DOHH2 (cell line): ENCODE measurements at regions not wholly inside any gene's neighbourhood (a gene's known extent, or its start where the extent isn't known, plus 50 kb on each side); places are given as distances from the start of the nearest gene placed in this dataset.

Experiments used
- H3F3A ChIP-seq: fragments of 200-600 bp; sonication (generic), shearing (Covaris generic); 2 replicates; pipeline ENCODE4 v1.6.0; 2016; ENCODE audit warnings: antibody characterized with exemption, mild to moderate bottlenecking; ENCODE audit not compliant: control insufficient read depth, insufficient read depth
- H3K27ac ChIP-seq: fragments of 200-600 bp; sonication (generic); 2 replicates; pipeline ENCODE4 v1.5.1; 2014; ENCODE audit warnings: low read depth, mild to moderate bottlenecking, low read length, moderate library complexity
- H3K27me3 ChIP-seq: fragments of 200-600 bp; sonication (generic); 2 replicates; pipeline ENCODE4 v1.6.1; 2014; ENCODE audit warnings: mild to moderate bottlenecking, low read length, mixed read lengths; ENCODE audit not compliant: control insufficient read depth
- H3K36me3 ChIP-seq: fragments of 200-600 bp; sonication (generic); 2 replicates; pipeline ENCODE4 v1.6.1; 2014; ENCODE audit warnings: mild to moderate bottlenecking, low read length, moderate library complexity, mixed read lengths; ENCODE audit not compliant: control insufficient read depth
- H3K4me1 ChIP-seq: fragments of 200-600 bp; sonication (generic); 2 replicates; pipeline ENCODE4 v1.6.1; 2014; ENCODE audit warnings: mild to moderate bottlenecking, low read length, mixed read lengths; ENCODE audit not compliant: control insufficient read depth
- H3K4me2 ChIP-seq: fragments of 200-600 bp; sonication (generic); 2 replicates; pipeline ENCODE4 v1.6.0; 2014; ENCODE audit warnings: mild to moderate bottlenecking, low read length, moderate library complexity
- H3K4me3 ChIP-seq: fragments of 200-600 bp; sonication (generic); 2 replicates; pipeline ENCODE4 v1.5.1; 2014; ENCODE audit warnings: mild to moderate bottlenecking, low read length, mixed read lengths
- H3K79me2 ChIP-seq: fragments of 200-600 bp; sonication (generic); 2 replicates; pipeline ENCODE4 v1.6.1; 2014; ENCODE audit warnings: mild to moderate bottlenecking, low read length, mixed read lengths; ENCODE audit not compliant: control insufficient read depth
- H3K9me2 ChIP-seq: fragments of 200-600 bp; sonication (generic); replicated peaks from 2 replicates; pipeline ENCODE4 v1.6.1; 2014; ENCODE audit warnings: mild to moderate bottlenecking, low read length, mixed read lengths; ENCODE audit not compliant: control insufficient read depth
- H3K9me3 ChIP-seq: fragments of 200-600 bp; sonication (generic); 2 replicates; pipeline ENCODE4 v1.6.1; 2014; ENCODE audit warnings: antibody characterized with exemption, low read length, mixed read lengths; ENCODE audit not compliant: control insufficient read depth, insufficient read depth
- H4K20me1 ChIP-seq: fragments of 200-600 bp; sonication (generic); 2 replicates; pipeline ENCODE4 v1.6.0; 2014; ENCODE audit warnings: low read depth, mild to moderate bottlenecking, antibody characterized with exemption, low read length, moderate library complexity; ENCODE audit not compliant: control insufficient read depth, insufficient read depth
- EZH2phosphoT487 ChIP-seq: fragments of 200-600 bp; sonication (generic); IDR thresholded peaks from 2 replicates; pipeline ENCODE4 v1.6.1; 2017; ENCODE audit warnings: borderline replicate concordance, mild to moderate bottlenecking, antibody characterized with exemption, low read length, moderate library complexity, mixed read lengths
- TF ChIP-seq, protein P1 (sequence below): fragments of 200-600 bp; sonication (generic); IDR thresholded peaks from one replicate; pipeline ENCODE4 v1.5.1; 2014; ENCODE audit warnings: antibody characterized with exemption, mild to moderate bottlenecking, low read depth, low read length; ENCODE audit not compliant: poor library complexity, severe bottlenecking

DNA sequence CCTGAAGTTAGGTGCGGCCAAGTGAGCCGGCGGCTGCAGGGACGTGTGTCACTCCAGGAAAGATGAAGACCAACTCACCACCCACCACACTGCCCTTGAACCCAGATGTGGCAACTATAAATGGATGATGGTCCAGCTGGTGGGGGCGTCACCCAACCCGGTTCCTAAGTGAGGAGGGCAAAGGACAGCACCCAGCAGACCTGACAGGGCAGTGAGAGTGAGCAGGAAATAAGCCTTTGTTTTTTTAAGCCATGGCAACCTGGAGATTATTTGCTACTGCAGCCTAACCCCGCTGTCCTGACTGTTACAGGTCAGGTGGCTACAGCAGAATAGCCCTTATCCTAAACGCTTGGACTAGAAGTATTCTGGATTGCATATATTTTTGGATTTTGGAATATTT is 228.9 kb downstream of the CTTN start:
- TF ChIP-seq EZH2phosphoT487, result no peak
- TF ChIP-seq, protein P1, sequence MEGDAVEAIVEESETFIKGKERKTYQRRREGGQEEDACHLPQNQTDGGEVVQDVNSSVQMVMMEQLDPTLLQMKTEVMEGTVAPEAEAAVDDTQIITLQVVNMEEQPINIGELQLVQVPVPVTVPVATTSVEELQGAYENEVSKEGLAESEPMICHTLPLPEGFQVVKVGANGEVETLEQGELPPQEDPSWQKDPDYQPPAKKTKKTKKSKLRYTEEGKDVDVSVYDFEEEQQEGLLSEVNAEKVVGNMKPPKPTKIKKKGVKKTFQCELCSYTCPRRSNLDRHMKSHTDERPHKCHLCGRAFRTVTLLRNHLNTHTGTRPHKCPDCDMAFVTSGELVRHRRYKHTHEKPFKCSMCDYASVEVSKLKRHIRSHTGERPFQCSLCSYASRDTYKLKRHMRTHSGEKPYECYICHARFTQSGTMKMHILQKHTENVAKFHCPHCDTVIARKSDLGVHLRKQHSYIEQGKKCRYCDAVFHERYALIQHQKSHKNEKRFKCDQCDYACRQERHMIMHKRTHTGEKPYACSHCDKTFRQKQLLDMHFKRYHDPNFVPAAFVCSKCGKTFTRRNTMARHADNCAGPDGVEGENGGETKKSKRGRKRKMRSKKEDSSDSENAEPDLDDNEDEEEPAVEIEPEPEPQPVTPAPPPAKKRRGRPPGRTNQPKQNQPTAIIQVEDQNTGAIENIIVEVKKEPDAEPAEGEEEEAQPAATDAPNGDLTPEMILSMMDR, result no peak
- Histone ChIP-seq H3K9me2 (no peaks in the 10 kb centered on the region), H3K9me3 (no peaks in the 10 kb centered on the region), H3K27ac (no peak overlapping the region), H3F3A (no peaks in the 10 kb centered on the region), H3K4me2 (no peak overlapping the region), H3K27me3 (no peaks in the 10 kb centered on the region), H3K36me3 (no peaks in the 10 kb centered on the region), H3K79me2 (no peaks in the 10 kb centered on the region), H4K20me1 (no peaks in the 10 kb centered on the region), H3K4me3 (no peak overlapping the region), H3K4me1 (no peaks in the 10 kb centered on the region)

DNA sequence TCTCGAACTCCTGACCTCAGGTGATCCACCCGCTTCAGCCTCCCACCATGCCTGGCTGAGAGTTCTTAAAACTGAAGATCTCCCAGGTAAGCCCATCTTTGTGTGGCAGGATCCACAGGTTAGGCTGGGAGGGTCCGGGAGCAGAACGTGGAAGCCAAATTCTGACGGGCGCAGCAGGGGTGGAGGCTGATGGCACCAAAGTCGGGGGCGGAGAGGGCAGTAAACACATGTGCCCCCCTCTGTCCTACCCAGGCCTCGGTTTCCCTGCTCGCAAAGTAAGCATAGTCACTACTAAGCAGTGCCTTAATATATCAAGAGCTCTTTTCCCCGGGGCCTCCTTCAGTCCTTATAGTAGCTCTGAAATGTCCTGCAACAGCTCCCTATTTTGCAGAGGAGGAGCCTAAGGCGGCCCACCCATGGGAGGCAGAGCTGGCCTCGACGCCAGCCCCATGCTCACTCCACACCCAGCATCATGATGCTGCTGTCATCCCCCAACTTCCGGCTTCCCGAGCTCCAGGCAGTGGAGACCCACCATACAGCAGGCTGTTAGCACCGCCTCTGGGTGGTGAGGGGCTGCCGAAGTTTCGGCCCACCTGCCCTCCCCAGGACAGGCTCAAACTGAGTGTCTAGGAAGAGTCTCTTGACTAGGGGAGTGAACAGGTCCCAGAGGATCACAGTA is 230.0 kb downstream of the CTTN start:
- Histone ChIP-seq H3K36me3 (no peaks in the 10 kb centered on the region), H3K4me2 (no peak overlapping the region), H3K27ac (no peak overlapping the region), H4K20me1 (no peaks in the 10 kb centered on the region), H3K4me3 (no peak overlapping the region), H3K9me2 (no peaks in the 10 kb centered on the region), H3K4me1 (no peaks in the 10 kb centered on the region), H3K79me2 (no peaks in the 10 kb centered on the region), H3F3A (no peaks in the 10 kb centered on the region), H3K9me3 (no peaks in the 10 kb centered on the region), H3K27me3 (no peaks in the 10 kb centered on the region)
- TF ChIP-seq, protein P1, result no peak
- no peak for TF ChIP-seq EZH2phosphoT487

DNA sequence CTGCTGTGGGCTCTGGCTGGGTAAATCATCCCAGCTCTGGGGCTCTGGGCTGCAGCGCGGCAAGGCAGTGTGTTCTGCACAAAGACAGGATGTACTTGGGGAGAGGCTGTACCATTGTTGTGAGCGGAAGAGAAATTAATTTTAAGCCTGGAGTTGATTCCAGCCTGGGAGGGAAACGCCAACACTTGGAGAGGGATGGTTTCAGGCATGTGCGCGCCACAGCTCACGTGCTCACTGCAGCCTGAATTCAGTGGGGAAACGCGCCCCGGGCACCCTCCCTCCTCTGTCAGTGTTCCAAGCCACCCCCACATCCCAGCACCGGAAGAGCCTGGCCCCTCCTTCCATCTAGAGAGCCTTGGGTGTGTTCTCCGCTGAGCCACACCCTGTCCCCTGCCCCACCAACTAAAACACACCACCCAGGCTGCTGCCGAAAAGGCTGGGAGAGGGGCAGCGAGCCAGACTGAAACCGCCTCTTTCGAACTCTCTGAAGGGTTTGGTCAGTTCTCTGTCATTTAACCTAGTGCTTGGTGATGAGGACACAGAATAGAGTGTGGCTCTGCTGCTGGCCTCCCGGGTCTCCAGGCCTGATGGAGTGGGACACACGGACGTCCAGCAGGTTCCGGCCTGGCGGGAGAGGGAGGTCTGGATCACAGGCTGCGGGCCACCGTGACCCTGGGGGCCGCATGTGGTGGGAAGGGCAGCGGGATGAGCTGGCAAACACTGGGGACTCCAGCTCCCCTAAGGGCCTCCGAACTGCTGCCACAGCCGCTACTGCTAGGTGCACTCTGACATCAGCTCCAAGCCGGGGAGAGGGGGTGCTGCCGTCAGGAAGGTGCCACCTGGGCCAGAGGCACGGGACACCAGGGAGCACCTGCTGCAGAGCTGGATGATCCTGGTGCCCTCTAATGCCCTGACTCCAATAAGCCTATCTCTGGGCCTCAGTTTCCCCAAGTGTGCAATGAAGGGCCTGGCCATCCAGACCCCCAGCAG is 230.8 kb downstream of the CTTN start:
- H3K36me3 ChIP-seq, result no peaks in the 10 kb centered on the region
- H3K27me3 ChIP-seq, result no peaks in the 10 kb centered on the region
- H3K79me2 ChIP-seq, result no peaks in the 10 kb centered on the region
- H3K9me2 ChIP-seq, result no peaks in the 10 kb centered on the region
- H3F3A ChIP-seq, result no peaks in the 10 kb centered on the region
- H3K4me3 ChIP-seq, result no peak overlapping the region
- TF ChIP-seq, protein P1, result no peak
- no peak for TF ChIP-seq EZH2phosphoT487
- no peaks in the 10 kb centered on the region for H4K20me1 ChIP-seq
- no peaks in the 10 kb centered on the region for H3K4me1 ChIP-seq
- H3K4me2 ChIP-seq, result no peak overlapping the region
- H3K9me3 ChIP-seq, result no peaks in the 10 kb centered on the region
- H3K27ac ChIP-seq, result no peak overlapping the region
